ENCODE measurements at regions not wholly inside any gene's neighbourhood (a gene's known extent, or its start where the extent isn't known, plus 50 kb on each side); places are given as distances from the start of the nearest gene placed in this dataset.

DNA sequence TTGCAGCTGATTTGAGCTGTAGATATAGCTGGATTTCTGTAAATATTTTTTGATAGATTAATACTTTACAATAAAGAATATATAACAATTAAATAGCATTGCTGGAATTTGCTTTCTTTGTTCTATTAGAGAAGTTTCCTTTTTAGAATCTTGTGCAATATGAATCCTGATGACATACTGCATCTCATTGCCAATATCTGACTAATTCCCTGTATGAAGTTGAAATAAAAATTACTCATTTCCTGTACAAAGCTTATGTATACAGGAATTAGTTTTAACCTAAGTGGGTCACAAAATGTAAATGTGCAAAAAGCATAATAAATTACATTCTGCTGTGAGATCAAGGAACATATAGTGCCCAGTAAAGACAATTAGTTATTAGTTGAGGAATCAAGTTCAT lies 72.8 kb upstream of the TMEFF2 start:
- DNase-seq: no peak

DNA sequence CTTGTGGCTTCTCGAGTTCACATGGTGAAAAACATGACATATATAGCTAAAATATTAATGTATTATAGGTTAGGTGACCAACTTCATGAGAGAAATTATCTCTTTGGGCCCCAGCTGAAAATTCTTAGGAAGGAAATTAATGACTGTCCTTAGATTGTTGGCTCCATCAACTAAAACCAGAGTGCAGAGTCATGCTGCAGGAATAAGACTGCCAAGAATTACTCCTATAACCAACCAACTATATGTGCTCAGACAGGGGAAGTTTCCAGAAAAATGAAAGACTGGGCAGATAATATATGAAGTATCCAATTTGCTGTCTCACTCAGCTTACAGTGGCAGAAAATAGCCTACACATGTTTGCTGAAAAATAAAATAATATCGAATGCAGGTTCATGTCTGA lies 71.0 kb upstream of the TMEFF2 start:
- DNase-seq: no peak

DNA sequence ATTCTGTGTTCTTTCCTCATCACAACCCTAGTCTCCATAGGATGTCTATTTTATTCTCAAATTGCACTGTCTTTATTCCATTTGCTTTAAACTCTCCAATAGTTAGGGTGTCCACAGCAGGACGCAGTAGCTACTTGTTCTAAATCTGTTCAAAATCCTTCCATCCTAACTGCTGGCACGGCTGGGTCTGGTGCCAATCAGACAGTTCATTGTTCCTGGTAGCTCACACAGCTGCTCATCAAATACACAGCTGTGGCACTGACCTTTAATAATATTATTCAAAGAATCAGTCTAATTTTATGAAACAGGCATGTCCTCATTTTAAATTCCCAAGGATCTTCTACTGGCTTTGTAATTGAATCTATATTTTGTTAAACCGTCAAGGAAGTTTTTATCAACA lies 59.7 kb upstream of the TMEFF2 start:
- DNase-seq: peak; percentile 24

DNA sequence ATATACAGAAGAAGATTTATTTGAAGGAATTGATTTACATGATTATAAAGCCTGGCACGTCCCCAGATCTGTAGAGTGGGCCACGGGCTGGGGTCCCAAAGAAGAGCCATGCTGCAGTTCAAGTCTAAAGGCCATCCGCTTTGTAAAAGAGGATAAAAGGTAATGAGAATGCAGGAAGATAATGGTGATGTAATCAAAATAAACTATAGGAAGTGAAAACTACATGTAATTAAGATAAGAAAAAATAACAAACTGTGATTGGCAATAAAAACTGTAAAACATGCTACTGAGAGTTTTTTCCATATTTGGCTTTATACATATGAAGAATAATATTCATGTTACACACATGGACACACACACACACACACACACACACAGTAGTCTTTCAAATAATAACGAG lies 59.0 kb upstream of the TMEFF2 start:
- DNase-seq: no peak

DNA sequence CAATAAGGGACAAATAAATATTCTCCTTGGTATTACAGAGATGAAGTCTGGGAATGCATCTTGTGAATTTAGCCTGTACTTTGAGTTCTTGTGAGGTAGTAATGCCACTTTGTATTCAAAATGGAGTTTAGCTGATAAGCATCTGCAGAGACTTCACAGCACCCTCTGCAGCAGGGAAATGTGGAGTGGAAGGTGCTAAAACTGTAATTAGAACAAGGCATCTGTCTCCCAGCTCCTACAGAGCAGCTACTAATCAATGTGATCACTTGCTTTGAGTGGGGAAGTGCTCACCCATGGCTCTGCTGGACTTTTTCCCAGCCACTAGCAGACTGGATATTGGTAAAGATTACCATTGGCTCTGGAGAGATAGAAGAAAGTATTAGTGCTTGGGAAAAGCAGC lies 56.2 kb upstream of the TMEFF2 start:
- DNase-seq: no peak

DNA sequence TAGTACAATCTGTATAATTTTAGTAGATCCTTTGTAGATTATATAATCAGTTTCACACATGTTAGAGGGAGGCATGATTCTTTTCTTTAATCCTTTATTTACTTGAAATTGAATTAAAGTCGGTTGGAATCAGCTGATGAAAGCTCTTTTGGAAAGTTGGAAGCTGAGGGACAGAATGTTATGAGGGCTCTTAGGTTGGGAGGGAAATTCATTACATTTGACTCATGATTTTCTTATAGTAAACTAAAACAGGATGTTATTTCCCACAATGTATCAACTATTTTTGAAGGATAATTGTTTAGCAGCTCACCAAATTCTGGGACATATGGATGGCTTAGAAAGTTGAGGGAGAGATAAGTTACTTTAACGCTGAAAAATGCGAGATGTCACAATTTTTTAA lies 52.7 kb upstream of the TMEFF2 start:
- no peak for DNase-seq

DNA sequence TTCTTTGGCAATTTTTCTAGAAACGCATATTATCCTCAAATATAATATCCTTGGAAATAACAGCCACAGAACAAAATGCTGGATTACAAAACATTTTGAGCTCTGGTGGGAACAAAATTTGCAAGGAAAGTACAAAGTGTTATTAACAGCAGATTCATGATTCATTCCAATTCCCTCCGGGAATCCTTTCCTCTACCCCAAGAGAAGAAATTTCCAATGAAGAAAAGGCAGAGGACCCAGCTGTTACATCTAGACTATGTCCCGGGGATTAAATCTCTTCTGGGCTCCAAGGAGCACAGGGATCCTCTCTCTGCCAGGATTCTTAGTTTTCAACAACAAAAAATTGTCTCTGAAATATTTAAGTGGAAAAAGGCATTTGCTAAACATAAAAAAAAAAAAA lies 51.6 kb upstream of the TMEFF2 start:
- no peak for DNase-seq

DNA sequence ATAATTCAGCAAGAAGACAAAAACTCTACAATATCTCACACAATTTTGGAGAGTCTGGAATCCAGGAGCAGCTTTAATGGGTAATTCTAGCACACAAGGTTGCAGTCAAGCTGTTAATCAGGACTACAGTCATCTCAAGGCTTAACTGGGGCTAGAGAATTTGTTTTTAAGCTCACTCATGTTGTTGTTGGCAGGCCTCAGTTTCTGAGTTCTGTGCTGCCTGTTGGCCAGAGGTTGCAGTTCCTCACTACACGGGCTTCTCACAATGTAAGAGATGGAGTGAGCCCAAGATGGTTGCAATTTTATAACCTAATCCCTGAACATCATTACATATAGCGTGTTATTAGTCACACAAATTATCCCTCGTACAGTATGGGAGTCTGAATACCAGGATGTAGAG lies 50.6 kb upstream of the TMEFF2 start:
- peak; percentile 19 for DNase-seq
